OCI-LY7 (cell line): ENCODE measurements at regions not wholly inside any gene's neighbourhood (a gene's known extent, or its start where the extent isn't known, plus 50 kb on each side); places are given as distances from the start of the nearest gene placed in this dataset.

Experiments used
- CTCF ChIP-seq: fragments of 200-600 bp; sonication (generic); conservative IDR thresholded peaks from 2 replicates; pipeline ENCODE4 v1.5.1; 2014; ENCODE audit warnings: mild to moderate bottlenecking, antibody characterized with exemption, low read length, moderate library complexity, mixed read lengths
- EZH2phosphoT487 ChIP-seq: fragments of 200-600 bp; sonication (generic); IDR thresholded peaks from 2 replicates; pipeline ENCODE4 v1.6.1; 2018; ENCODE audit warnings: low read depth, borderline replicate concordance, mild to moderate bottlenecking, mixed run types, antibody characterized with exemption, low read length, moderate library complexity, mixed read lengths

- TF ChIP-seq CTCF (no peak), EZH2phosphoT487 (no peak)
These were observed 410.4 kb upstream of the ID2 start for GRCh38 chr2:8271461-8271860.
